Right atrium auricular region (tissue), 2 donors: ENCODE measurements at regions not wholly inside any gene's neighbourhood (a gene's known extent, or its start where the extent isn't known, plus 50 kb on each side); places are given as distances from the start of the nearest gene placed in this dataset.

ENCODE experiments used
- DNase-seq: peaks from one replicate; pipeline ENCODE4 v3.0.0-alpha.2; 2019; ENCODE audit warnings: low spot score
- H3K27ac ChIP-seq, 2 donors: fragments of 200-600 bp; sonication (generic); 1 replicate in 1 of 2; 2 replicates in 1 of 2; pipeline ENCODE4 v1.5.1; 2016 to 2019
- H3K27me3 ChIP-seq, 2 donors: fragments of 200-600 bp; sonication (generic); one replicate each; pipeline versions ENCODE4 v1.5.1 to v1.6.0; 2017 to 2019
- H3K36me3 ChIP-seq: fragments of 200-600 bp; sonication (generic); one replicate; pipeline ENCODE4 v1.5.1; 2016
- H3K4me1 ChIP-seq, 2 donors: fragments of 200-600 bp; sonication (generic); one replicate each; pipeline versions ENCODE4 v1.5.1 to v1.6.0; 2017 to 2019
- H3K4me3 ChIP-seq, 2 donors: fragments of 200-600 bp; sonication (generic); 1 replicate in 1 of 2; 2 replicates in 1 of 2; pipeline ENCODE4 v1.5.1; 2017 to 2019; ENCODE audit warnings: mild to moderate bottlenecking in 1 of 2, moderate library complexity in 1 of 2
- H3K9me3 ChIP-seq, 2 donors: fragments of 200-600 bp; sonication (generic); one replicate each; pipeline ENCODE4 v1.5.1; 2019
- TF ChIP-seq, protein P1 (sequence below), 2 donors: fragments of 200-600 bp; sonication (generic); IDR thresholded peaks; one replicate each; pipeline ENCODE4 v1.5.1; 2019; ENCODE audit warnings: antibody characterized with exemption in 2 of 2

DNA sequence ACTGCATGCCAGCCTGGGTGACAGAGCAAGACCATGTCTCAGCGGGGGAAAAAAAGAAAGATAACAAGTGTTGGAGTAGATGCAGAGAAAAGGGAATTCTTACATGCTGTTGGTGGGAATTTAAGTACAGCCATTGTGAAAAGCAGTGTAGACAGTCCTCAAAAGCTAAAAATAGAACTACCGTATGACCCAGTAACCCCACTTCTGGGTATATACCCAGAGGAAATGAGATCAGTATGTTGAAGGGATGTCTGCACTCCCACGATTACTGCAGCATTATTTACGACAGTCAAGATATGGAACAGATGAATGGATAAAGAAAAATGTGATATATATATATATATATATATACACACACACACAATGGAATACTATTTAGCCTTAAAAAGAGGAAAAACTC is 225.3 kb upstream of the SLC24A2 start:
- no peak for DNase-seq
- Histone ChIP-seq H3K36me3 (no peaks in the 10 kb centered on the region), H3K9me3 (no peaks in the 10 kb centered on the region), H3K4me1 (no peaks in the 10 kb centered on the region), H3K27me3 (no peaks in the 10 kb centered on the region), H3K4me3 (no peak overlapping the region), H3K27ac (no peak overlapping the region)
- TF ChIP-seq, protein P1, sequence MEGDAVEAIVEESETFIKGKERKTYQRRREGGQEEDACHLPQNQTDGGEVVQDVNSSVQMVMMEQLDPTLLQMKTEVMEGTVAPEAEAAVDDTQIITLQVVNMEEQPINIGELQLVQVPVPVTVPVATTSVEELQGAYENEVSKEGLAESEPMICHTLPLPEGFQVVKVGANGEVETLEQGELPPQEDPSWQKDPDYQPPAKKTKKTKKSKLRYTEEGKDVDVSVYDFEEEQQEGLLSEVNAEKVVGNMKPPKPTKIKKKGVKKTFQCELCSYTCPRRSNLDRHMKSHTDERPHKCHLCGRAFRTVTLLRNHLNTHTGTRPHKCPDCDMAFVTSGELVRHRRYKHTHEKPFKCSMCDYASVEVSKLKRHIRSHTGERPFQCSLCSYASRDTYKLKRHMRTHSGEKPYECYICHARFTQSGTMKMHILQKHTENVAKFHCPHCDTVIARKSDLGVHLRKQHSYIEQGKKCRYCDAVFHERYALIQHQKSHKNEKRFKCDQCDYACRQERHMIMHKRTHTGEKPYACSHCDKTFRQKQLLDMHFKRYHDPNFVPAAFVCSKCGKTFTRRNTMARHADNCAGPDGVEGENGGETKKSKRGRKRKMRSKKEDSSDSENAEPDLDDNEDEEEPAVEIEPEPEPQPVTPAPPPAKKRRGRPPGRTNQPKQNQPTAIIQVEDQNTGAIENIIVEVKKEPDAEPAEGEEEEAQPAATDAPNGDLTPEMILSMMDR (IDR thresholded peaks at IDR 0.05) = no peak

DNA sequence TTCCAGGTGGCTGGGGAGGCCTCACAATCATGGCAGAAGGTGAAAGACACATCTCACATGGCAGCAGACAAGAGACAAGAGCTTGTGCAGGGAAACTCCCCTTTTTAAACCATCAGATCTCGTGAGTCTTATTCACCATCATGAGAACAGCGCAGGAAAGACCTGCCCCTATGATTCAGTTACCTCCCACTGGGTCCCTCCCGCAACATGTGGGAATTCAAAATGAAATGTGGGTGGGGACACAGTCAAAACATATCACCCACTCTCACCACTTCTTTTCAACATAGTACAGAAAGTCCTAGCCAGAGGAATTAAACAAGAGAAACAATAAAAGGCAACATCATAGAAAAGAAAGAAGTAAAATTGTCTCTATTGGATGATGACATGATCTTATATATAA is 223.4 kb upstream of the SLC24A2 start:
- TF ChIP-seq, protein P1 (IDR thresholded peaks at IDR 0.05) = no peak
- no peak for DNase-seq
- Histone ChIP-seq H3K9me3 (no peaks in the 10 kb centered on the region), H3K36me3 (no peaks in the 10 kb centered on the region), H3K4me1 (no peaks in the 10 kb centered on the region), H3K27me3 (no peaks in the 10 kb centered on the region), H3K4me3 (no peak overlapping the region), H3K27ac (no peak overlapping the region)

DNA sequence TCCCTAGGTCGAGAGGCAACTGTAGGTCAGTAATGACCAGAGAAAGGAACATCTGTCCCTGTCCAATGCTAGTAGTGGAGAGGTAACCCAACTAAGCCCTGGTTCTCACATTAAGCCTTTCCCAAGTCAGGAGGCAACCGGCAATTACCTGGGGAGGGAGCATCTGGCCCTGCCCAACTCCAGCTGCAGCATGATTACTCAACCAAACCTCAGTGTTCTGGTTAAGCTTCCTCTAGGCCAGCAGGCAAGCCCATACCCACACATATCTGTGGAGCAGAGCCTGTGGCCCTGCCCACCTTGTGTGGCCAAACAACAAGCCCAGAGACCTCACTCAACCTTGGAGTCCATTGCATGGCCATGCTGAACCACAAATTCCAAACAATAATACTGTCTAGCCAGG is 220.8 kb upstream of the SLC24A2 start:
- Histone ChIP-seq H3K27ac (no peak overlapping the region), H3K4me3 (no peak overlapping the region), H3K4me1 (no peaks in the 10 kb centered on the region), H3K9me3 (no peaks in the 10 kb centered on the region), H3K36me3 (no peaks in the 10 kb centered on the region), H3K27me3 (no peaks in the 10 kb centered on the region)
- TF ChIP-seq, protein P1 (IDR thresholded peaks at IDR 0.05) = no peak
- no peak for DNase-seq

DNA sequence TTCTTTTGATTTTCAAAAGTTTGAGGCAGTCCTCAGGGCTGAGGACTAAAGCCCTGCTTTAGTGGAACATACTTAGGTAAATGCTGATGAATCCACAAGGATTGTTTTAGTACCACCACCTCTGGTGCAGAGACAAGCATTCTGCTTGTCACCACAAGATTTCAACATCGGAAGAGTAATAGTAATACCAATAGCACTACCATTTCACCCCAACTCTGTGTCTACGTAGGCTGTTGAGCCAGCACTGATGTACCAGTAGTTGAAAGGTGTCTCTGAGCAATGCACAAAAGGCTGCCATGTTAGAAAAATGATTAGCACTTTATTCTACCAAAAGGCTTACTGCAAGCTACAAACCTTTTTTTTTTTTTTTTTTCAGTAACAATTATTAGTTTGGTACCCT is 213.2 kb upstream of the SLC24A2 start:
- H3K36me3 ChIP-seq = no peaks in the 10 kb centered on the region
- H3K4me1 ChIP-seq = no peaks in the 10 kb centered on the region
- TF ChIP-seq, protein P1 (IDR thresholded peaks at IDR 0.05) = no peak
- no peaks in the 10 kb centered on the region for H3K9me3 ChIP-seq
- no peak overlapping the region for H3K4me3 ChIP-seq
- no peaks in the 10 kb centered on the region for H3K27me3 ChIP-seq
- DNase-seq = no peak
- H3K27ac ChIP-seq = no peak overlapping the region

DNA sequence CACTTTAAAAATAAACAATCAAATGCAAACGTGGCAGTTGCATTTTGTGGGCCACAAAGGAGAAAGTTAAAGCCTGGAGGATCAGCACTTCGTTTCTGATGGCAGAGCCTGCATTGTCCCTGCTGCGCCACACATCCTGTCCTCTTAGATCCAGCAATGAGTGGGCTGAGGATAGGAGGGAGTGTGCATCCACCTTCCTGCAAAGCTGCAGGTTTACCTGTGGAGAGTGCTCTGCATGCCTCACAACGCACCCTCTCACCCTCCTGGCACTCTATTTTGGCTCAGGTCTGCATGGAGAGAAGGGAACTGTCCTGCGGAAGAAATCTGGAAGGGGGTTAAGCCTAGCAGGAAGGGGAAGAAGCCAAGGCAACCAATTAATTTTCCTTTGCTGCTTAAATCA is 212.2 kb upstream of the SLC24A2 start:
- TF ChIP-seq, protein P1 (IDR thresholded peaks at IDR 0.05) = no peak
- no peaks in the 10 kb centered on the region for H3K27me3 ChIP-seq
- no peak overlapping the region for H3K27ac ChIP-seq
- DNase-seq = no peak
- H3K9me3 ChIP-seq = no peaks in the 10 kb centered on the region
- H3K4me1 ChIP-seq = no peaks in the 10 kb centered on the region
- no peak overlapping the region for H3K4me3 ChIP-seq
- H3K36me3 ChIP-seq = no peaks in the 10 kb centered on the region

DNA sequence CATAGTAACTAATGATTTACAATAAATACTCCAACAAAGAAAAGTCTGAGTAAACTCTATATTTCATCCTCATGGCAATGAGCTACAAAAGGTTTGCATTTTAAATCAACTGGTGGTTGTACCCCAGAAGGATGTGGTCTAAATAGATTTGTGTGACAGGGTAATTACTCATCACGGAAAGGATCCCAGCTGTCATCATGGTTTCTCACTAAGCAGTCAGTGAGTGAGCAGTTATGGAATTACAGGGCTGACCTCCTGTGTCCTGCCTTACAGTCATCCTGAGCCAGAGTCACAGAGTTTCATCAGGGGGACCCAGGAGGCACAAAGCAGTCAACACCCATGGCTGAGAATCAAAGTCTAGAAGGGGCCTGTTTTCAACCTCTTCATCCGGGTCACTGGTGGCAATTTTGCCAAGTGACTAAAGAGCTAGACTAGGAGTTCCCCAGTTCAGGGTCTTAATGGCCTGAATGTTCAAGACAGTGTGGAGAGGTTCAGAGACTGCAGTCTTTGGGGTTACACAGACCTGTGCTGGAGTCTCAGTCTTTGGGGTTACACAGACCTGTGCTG is 210.7 kb upstream of the SLC24A2 start:
- no peaks in the 10 kb centered on the region for H3K36me3 ChIP-seq
- TF ChIP-seq, protein P1 (IDR thresholded peaks at IDR 0.05) = no peak
- H3K9me3 ChIP-seq = no peaks in the 10 kb centered on the region
- no peak overlapping the region for H3K4me3 ChIP-seq
- no peaks in the 10 kb centered on the region for H3K4me1 ChIP-seq
- DNase-seq = no peak
- H3K27ac ChIP-seq = no peak overlapping the region
- no peaks in the 10 kb centered on the region for H3K27me3 ChIP-seq
